ENCODE measurements at regions not wholly inside any gene's neighbourhood (a gene's known extent, or its start where the extent isn't known, plus 50 kb on each side); places are given as distances from the start of the nearest gene placed in this dataset.

- CTCF ChIA-PET (ENCODE audit: unreplicated experiment): no interaction called here
- TF ChIP-seq EZH2phosphoT487 (IDR thresholded peaks at IDR 0.05; ENCODE audit: borderline replicate concordance, low read depth, low read length) (no peak), CTCF (conservative IDR thresholded peaks at IDR 0.05; ENCODE audit: low read length) (no peak)
Observed at GRCh38 chr20:17140894-17141293, 85.9 kb upstream of the PCSK2 start.

DNA sequence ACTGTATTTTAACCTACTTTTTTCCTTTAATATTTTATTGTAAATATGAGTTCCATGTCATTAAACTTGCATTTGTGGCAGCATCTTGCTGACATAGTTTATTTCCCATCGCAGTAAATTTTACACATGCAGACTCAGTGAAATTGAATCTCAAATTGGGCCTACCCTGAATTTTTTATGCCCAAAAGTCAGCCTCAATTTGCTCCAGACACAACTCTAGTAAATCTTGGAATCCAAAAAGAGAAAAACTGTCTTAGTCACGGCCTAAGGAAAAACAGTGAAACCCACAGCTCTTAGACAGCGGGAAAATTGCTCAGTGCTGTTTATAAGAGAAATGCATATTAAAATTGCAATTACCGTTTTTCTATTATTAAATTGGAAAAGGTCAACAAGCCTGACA is 85.3 kb upstream of the PCSK2 start:
- CTCF ChIA-PET (ENCODE audit: unreplicated experiment): no interaction called here

More at GRCh38 chr20:17140894-17141293, 85.9 kb upstream of the PCSK2 start:
- intact Hi-C loops (cut with micrococcal nuclease; ENCODE audit: unreplicated experiment): no loop called here
- Histone ChIP-seq H3K4me3 (ENCODE audit: low read depth, low read length, poor library complexity, severe bottlenecking) (no peak overlapping the region), H3K9me2 (ENCODE audit: insufficient read depth, low read length) (no peaks in the 10 kb centered on the region), H3K36me3 (ENCODE audit: insufficient read depth, low read length) (no peaks in the 10 kb centered on the region), H3K27ac (ENCODE audit: low read depth, low read length, poor library complexity, severe bottlenecking) (no peak overlapping the region), H3K79me2 (ENCODE audit: insufficient read depth, low read depth, low read length) (no peaks in the 10 kb centered on the region), H4K20me1 (ENCODE audit: insufficient read depth, low read length) (no peaks in the 10 kb centered on the region), H3K9me3 (ENCODE audit: low read length) (no peaks in the 10 kb centered on the region), H3K4me2 (ENCODE audit: low read length) (no peak overlapping the region), H3K4me1 (ENCODE audit: insufficient read depth, low read length, poor library complexity, severe bottlenecking) (no peaks in the 10 kb centered on the region), H2AFZ (ENCODE audit: low read length) (no peak overlapping the region)
- BruUV-seq (replicated peaks): no TSS peak
- DNase-seq (ENCODE audit: low spot score): no peak
- POLR2A ChIA-PET: interaction anchor here (0.7 kb wide), 1 partner anchor 14 kb away, joined by 3 read pairs; no protein-coding TSS in a partner anchor

More for the DNA sequence above, 85.3 kb upstream of the PCSK2 start:
- no peak overlapping the region for H2AFZ ChIP-seq (ENCODE audit: low read length)
- H3K79me2 ChIP-seq (ENCODE audit: insufficient read depth, low read depth, low read length): no peaks in the 10 kb centered on the region
- H3K4me2 ChIP-seq (ENCODE audit: low read length): no peak overlapping the region
- H3K36me3 ChIP-seq (ENCODE audit: insufficient read depth, low read length): no peaks in the 10 kb centered on the region
- H3K4me1 ChIP-seq (ENCODE audit: insufficient read depth, low read length, poor library complexity, severe bottlenecking): no peaks in the 10 kb centered on the region
- POLR2A ChIA-PET: interaction anchor here (0.7 kb wide), 1 partner anchor 15 kb away, joined by 3 read pairs; no protein-coding TSS in a partner anchor
- intact Hi-C loops (cut with micrococcal nuclease; ENCODE audit: unreplicated experiment): no loop called here
- no peaks in the 10 kb centered on the region for H4K20me1 ChIP-seq (ENCODE audit: insufficient read depth, low read length)
- TF ChIP-seq EZH2phosphoT487 (IDR thresholded peaks at IDR 0.05; ENCODE audit: borderline replicate concordance, low read depth, low read length) (no peak), CTCF (conservative IDR thresholded peaks at IDR 0.05; ENCODE audit: low read length) (no peak)
- H3K4me3 ChIP-seq (ENCODE audit: low read depth, low read length, poor library complexity, severe bottlenecking): no peak overlapping the region
- no peak for DNase-seq (ENCODE audit: low spot score)
- H3K9me2 ChIP-seq (ENCODE audit: insufficient read depth, low read length): no peaks in the 10 kb centered on the region
- no TSS peak for BruUV-seq (replicated peaks)
- H3K9me3 ChIP-seq (ENCODE audit: low read length): no peaks in the 10 kb centered on the region
- H3K27ac ChIP-seq (ENCODE audit: low read depth, low read length, poor library complexity, severe bottlenecking): no peak overlapping the region

Measured in OCI-LY7 (cell line).